Panc1 (cell line): ENCODE measurements at regions not wholly inside any gene's neighbourhood (a gene's known extent, or its start where the extent isn't known, plus 50 kb on each side); places are given as distances from the start of the nearest gene placed in this dataset.

Source experiments
- ATAC-seq: fragments of 200-7000 bp; cut with Tn5 transposase; 2 replicates; pipeline ENCODE4 v1.9.1; 2020; ENCODE audit warnings: mild to moderate bottlenecking, moderate library complexity
- BruUV-seq: library from RNA; stranded (reverse); fragments of 400-500 nt; replicated peaks from 2 replicates; lab custom pipeline; 2021; lab: Mats Ljungman, UMichigan
- CTCF ChIA-PET: fragments of 300-600 bp; sonication (Branson Sonifier 250); formaldehyde crosslinking; loops from one replicate; lab custom pipeline; 2022; ENCODE audit warnings: antibody characterized with exemption; lab: Charles Lee
- POLR2A ChIA-PET: fragments of 300-600 bp; sonication (Branson Sonifier 250); formaldehyde crosslinking; loops from one replicate; lab custom pipeline; 2022; ENCODE audit warnings: antibody characterized with exemption; lab: Charles Lee
- DNase-seq: peaks from one replicate; pipeline ENCODE4 v3.0.0-alpha.2; 2010; ENCODE audit warnings: low read depth, low spot score
- H3K27ac ChIP-seq: 2 replicates; pipeline ENCODE4 v1.5.1; 2011; ENCODE audit warnings: mild to moderate bottlenecking, low read length, inconsistent platforms
- H3K27me3 ChIP-seq: fragments of 200-500 bp; sonication (Bioruptor generic); 2 replicates; pipeline ENCODE4 v1.6.0; 2014; ENCODE audit warnings: low read length, inconsistent platforms; ENCODE audit not compliant: control insufficient read depth, insufficient read depth
- H3K36me3 ChIP-seq: fragments of 200-500 bp; sonication (Bioruptor generic); 2 replicates; pipeline ENCODE4 v1.5.1; 2014; ENCODE audit warnings: inconsistent platforms, mild to moderate bottlenecking, low read length, moderate library complexity; ENCODE audit not compliant: control insufficient read depth, insufficient read depth
- H3K4me1 ChIP-seq: 2 replicates; pipeline ENCODE4 v1.5.1; 2011; ENCODE audit warnings: inconsistent platforms, mild to moderate bottlenecking, low read length, moderate library complexity; ENCODE audit not compliant: control insufficient read depth, insufficient read depth
- H3K4me3 ChIP-seq, 2 experiments: 2 replicates each; pipeline ENCODE4 v1.5.1; 2011 to 2012; ENCODE audit warnings: low read depth in 2 of 2, low read length in 2 of 2, mild to moderate bottlenecking in 2 of 2, inconsistent platforms in 1 of 2, moderate library complexity in 1 of 2
- H3K9me3 ChIP-seq: fragments of 200-500 bp; sonication (Bioruptor generic); 2 replicates; pipeline ENCODE4 v1.5.1; 2014; ENCODE audit warnings: low read depth, mild to moderate bottlenecking, inconsistent platforms, low read length, moderate library complexity; ENCODE audit not compliant: control insufficient read depth, insufficient read depth
- CTCF ChIP-seq: fragments of 450-650 bp; IDR thresholded peaks from 2 replicates; pipeline ENCODE4 v1.5.1; 2017; ENCODE audit warnings: mild to moderate bottlenecking
- POLR2AphosphoS5 ChIP-seq: IDR thresholded peaks from 2 replicates; pipeline ENCODE4 v1.6.1; 2012; ENCODE audit warnings: mild to moderate bottlenecking, low read depth, low read length, moderate library complexity
- REST ChIP-seq, 2 experiments: IDR thresholded peaks; 2 replicates each; pipeline ENCODE4 v1.6.1; 2011 to 2012; ENCODE audit warnings: low read depth in 2 of 2, control low read depth in 1 of 2, low read length in 1 of 2, mild to moderate bottlenecking in 1 of 2, moderate library complexity in 1 of 2; ENCODE audit not compliant: insufficient read depth in 1 of 2
- SIN3A ChIP-seq: IDR thresholded peaks from 2 replicates; pipeline ENCODE4 v1.6.1; 2012; ENCODE audit warnings: low read depth, mild to moderate bottlenecking, low read length, moderate library complexity, borderline replicate concordance; ENCODE audit not compliant: insufficient read depth
- TCF7L2 ChIP-seq: IDR thresholded peaks from 2 replicates; pipeline ENCODE4 v1.6.1; 2011; ENCODE audit warnings: mild to moderate bottlenecking, low read depth, low read length, inconsistent platforms
- in situ Hi-C: cut with HindIII; loops from 2 replicates; pipeline ENCODE4 v1.10.0; 2016; ENCODE audit warnings: low sequenced_read_pairs, low pct_unique_long_range_greater_than_20kb
- intact Hi-C: fragments of 100-400 bp; cut with micrococcal nuclease; formaldehyde crosslinking; loops from one replicate; pipeline ENCODE4 v1.10.0; 2022; ENCODE audit not compliant: unreplicated experiment

GRCh38 chr20:53816872-53817398, 223.3 kb upstream of the ZNF217 start:
- Histone ChIP-seq H3K4me3 (no peak overlapping the region), H3K36me3 (no peaks in the 10 kb centered on the region), H3K4me1 (no peaks in the 10 kb centered on the region), H3K9me3 (no peaks in the 10 kb centered on the region; the same call in 1 of the 2 replicates), H3K27ac (peak overlapping the region; percentile 87; the same call in 1 of the 2 replicates), H3K27me3 (no peaks in the 10 kb centered on the region)
- BruUV-seq: no TSS peak
- ChIA-PET CTCF (no interaction called here), POLR2A (no interaction called here)
- DNase-seq: no peak
- no peak for ATAC-seq
- TF ChIP-seq SIN3A: no peak
- TF ChIP-seq TCF7L2: no peak
- no peak for TF ChIP-seq POLR2AphosphoS5
- TF ChIP-seq CTCF: no peak
- no peak for TF ChIP-seq REST (IDR thresholded peaks at IDR 0.05; ENCODE audit: insufficient read depth in 1 of 2, low read depth in 2 of 2, low read length in 1 of 2)
- in situ Hi-C loops: no loop called here
- intact Hi-C loops: no loop called here

- Histone ChIP-seq H3K9me3 (no peaks in the 10 kb centered on the region; the same call in 1 of the 2 replicates), H3K27ac (peak overlapping the region; percentile 70), H3K4me3 (no peak overlapping the region), H3K36me3 (no peaks in the 10 kb centered on the region), H3K27me3 (no peaks in the 10 kb centered on the region), H3K4me1 (0 out of 2 replicates have a peak, but pooled peaks cover 2% of the 10 kb centered on the region)
- ATAC-seq (no peak), DNase-seq (no peak)
- in situ Hi-C loops (no loop called here), intact Hi-C loops (no loop called here)
- CTCF ChIA-PET: no interaction called here
- BruUV-seq: no TSS peak
- POLR2A ChIA-PET: no interaction called here
- TF ChIP-seq TCF7L2 (no peak), SIN3A (no peak), REST (IDR thresholded peaks at IDR 0.05; ENCODE audit: insufficient read depth in 1 of 2, low read depth in 2 of 2, low read length in 1 of 2) (no peak), POLR2AphosphoS5 (no peak)
Observed at GRCh38 chr20:53815509-53815908, 221.9 kb upstream of the ZNF217 start.
